ENCODE measurements at regions not wholly inside any gene's neighbourhood (a gene's known extent, or its start where the extent isn't known, plus 50 kb on each side); places are given as distances from the start of the nearest gene placed in this dataset.

DNA sequence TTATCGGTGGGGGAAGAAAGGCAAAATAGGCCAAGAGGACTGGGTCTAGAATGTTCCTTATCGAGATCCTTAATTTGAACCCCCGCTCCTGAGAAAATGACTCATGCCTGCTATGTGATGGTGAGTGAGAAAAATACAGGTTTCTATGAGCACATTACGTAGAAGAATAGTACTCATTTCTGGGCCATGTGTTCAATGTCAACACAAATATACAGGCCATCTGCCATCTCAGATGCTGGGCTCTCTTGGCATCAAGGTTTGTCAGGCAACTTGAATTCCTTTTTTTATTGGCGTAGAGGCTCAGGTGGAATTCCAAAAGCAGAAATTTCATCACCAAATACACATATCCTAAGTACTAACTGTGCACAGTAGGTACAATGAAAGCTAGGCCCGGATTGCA lies 81.4 kb upstream of the TRIM2 start:
- no peak for DNase-seq (ENCODE audit: insufficient read length)
- TF ChIP-seq TAF1 (IDR thresholded peaks at IDR 0.05; ENCODE audit: borderline replicate concordance, low read depth, low read length) (no peak), POLR2A (IDR thresholded peaks at IDR 0.05; ENCODE audit: low read depth, low read length) (no peak), POLR2AphosphoS5 (IDR thresholded peaks at IDR 0.05; ENCODE audit: low read depth, low read length) (no peak)
- no peak for FAIRE-seq

- no peak for DNase-seq (ENCODE audit: insufficient read length)
- no peak for TF ChIP-seq POLR2A (IDR thresholded peaks at IDR 0.05; ENCODE audit: low read depth, low read length)
- no peak for TF ChIP-seq TAF1 (IDR thresholded peaks at IDR 0.05; ENCODE audit: borderline replicate concordance, low read depth, low read length)
- TF ChIP-seq POLR2AphosphoS5 (IDR thresholded peaks at IDR 0.05; ENCODE audit: low read depth, low read length) = no peak
Observed at GRCh38 chr4:153126137-153126536, 78.1 kb upstream of the TRIM2 start.

DNA sequence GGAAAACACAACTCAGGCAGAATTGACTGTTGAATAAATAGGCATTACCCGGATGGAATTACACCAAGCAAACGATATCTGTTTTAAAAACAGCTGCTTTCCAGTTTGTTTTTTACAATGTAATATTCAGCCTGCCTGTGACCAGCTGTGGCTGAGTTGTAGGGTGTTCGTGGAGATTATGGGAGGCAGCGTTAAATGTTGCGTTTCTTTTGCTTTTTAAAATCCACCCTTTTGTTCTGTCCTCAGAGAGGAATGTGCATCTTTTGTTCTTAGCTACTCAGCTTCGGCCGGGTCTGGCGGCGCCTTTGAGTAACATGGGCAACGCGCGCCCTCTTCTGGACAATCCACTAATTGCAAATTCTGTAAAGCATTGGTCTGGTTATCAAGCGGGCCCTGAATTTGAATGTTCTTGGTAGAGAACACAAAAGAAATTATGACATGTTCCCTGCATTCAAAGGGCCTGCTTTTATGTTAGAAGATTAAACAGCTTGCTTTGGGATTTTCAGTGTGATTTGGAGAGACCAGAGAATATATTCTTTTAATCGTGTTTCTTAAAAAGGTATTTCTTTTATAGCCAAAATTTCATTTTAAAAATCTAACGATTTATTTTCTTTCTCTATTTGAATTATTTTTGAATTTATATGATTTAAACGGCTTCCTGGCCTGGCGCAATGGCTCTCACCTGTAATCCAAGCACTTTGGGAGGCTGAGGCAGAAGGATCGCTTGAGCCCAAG lies 76.3 kb upstream of the TRIM2 start:
- FAIRE-seq = peak; percentile 63
- no peak for DNase-seq (ENCODE audit: insufficient read length)
- TF ChIP-seq POLR2AphosphoS5 (IDR thresholded peaks at IDR 0.05; ENCODE audit: low read depth, low read length) (no peak), TAF1 (IDR thresholded peaks at IDR 0.05; ENCODE audit: borderline replicate concordance, low read depth, low read length) (no peak), POLR2A (IDR thresholded peaks at IDR 0.05; ENCODE audit: low read depth, low read length) (no peak)

More at GRCh38 chr4:153126137-153126536, 78.1 kb upstream of the TRIM2 start:
- FAIRE-seq = no peak

DNA sequence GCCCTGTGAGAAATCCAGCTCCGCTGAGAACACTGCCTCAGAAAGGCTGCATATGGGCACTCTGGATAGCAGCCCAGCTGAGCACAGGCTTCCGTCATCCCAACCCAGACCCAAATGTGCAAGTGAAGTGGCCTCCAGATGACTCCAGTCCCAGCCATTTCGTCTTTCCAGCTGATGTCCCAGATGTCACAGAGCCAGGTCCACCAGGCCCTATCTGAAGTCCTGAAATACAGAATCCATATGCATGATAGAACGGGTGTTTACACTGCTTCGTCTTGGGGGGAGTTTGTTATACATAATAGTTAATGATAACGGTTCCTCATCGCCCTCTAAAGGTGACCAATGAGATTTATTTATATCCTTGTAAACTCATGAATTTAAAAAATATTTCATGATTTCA lies 72.6 kb upstream of the TRIM2 start:
- FAIRE-seq (no peak), DNase-seq (ENCODE audit: insufficient read length) (no peak)
- no peak for TF ChIP-seq POLR2A (IDR thresholded peaks at IDR 0.05; ENCODE audit: low read depth, low read length)
- no peak for TF ChIP-seq POLR2AphosphoS5 (IDR thresholded peaks at IDR 0.05; ENCODE audit: low read depth, low read length)
- TF ChIP-seq TAF1 (IDR thresholded peaks at IDR 0.05; ENCODE audit: borderline replicate concordance, low read depth, low read length) = no peak

DNA sequence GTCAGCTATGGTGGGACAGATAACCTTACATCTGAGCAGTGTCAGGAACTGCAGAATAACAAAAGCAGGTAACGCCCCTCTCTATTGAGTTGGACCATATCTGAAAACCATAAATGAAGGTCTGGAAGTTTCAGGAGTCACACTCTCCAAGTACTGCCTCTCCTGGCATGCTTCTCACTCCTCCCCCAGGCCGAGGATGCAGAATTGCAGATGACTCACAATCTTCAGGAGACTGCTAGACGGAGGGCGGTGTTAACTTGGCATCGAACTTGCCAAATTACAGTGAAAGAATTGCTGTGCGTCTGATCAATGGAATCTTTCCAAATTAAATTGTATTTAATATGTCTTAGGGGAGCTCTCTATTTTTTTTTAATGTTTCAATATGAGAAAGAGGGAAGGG lies 67.1 kb upstream of the TRIM2 start:
- no peak for DNase-seq (ENCODE audit: insufficient read length)
- FAIRE-seq = no peak
- TF ChIP-seq POLR2A (IDR thresholded peaks at IDR 0.05; ENCODE audit: low read depth, low read length) (no peak), TAF1 (IDR thresholded peaks at IDR 0.05; ENCODE audit: borderline replicate concordance, low read depth, low read length) (no peak), POLR2AphosphoS5 (IDR thresholded peaks at IDR 0.05; ENCODE audit: low read depth, low read length) (no peak)

DNA sequence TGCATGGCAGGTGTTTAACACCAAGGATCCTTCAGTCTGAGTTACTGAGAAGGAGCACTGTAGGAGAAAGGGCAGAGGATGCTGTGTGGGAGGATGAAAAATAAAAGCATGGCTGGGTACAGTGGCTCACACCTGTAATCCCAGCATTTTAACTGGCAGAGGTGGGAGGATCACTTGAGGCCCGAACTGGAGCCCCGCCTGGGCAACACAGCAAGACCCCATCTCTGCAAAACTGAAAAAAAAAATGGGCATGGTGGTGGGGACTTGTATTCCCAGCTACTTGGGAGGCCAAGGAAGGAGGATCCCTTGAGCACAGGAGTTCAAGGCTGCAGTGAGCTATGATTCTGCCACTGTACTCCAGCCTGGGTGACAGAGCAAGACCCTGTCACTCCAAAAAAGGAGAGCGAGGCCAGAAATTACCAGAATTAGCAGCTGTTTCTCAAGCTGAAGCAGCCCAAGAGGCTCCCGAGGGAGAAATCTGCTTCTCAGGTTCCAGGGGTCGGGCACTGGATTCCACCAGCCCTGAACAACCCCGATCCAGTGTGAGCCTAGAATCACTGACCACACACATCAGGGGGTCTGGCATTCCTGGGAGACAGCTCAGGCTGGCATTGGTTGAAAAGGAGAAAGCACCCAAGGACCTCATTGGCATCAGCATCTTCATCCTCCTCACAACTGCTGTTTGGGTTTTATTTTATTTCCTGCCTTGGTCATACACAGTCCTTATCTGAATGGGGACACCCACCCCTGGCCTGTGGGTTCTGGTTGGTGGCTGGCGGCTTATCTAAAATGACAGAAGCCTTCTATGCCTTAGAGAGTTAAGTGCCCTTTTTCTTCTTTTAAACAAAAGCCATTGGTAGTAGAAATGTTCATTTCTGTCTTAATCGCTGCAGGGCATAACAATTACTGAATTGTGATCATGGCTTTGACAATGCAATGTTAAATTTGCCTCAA lies 66.3 kb upstream of the TRIM2 start:
- FAIRE-seq (no peak), DNase-seq (ENCODE audit: insufficient read length) (no peak)
- TF ChIP-seq POLR2A (IDR thresholded peaks at IDR 0.05; ENCODE audit: low read depth, low read length) = no peak
- TF ChIP-seq TAF1 (IDR thresholded peaks at IDR 0.05; ENCODE audit: borderline replicate concordance, low read depth, low read length) = no peak
- no peak for TF ChIP-seq POLR2AphosphoS5 (IDR thresholded peaks at IDR 0.05; ENCODE audit: low read depth, low read length)

- FAIRE-seq = no peak
- DNase-seq (ENCODE audit: insufficient read length) = no peak
Observed at GRCh38 chr4:153138736-153139135, 65.5 kb upstream of the TRIM2 start.

GRCh38 chr4:153140294-153140693 lies 63.9 kb upstream of the TRIM2 start:
- DNase-seq (ENCODE audit: insufficient read length) = no peak
- no peak for FAIRE-seq
- TF ChIP-seq TAF1 (IDR thresholded peaks at IDR 0.05; ENCODE audit: borderline replicate concordance, low read depth, low read length) (no peak), POLR2AphosphoS5 (IDR thresholded peaks at IDR 0.05; ENCODE audit: low read depth, low read length) (no peak), POLR2A (IDR thresholded peaks at IDR 0.05; ENCODE audit: low read depth, low read length) (no peak)

More at GRCh38 chr4:153138736-153139135, 65.5 kb upstream of the TRIM2 start:
- no peak for TF ChIP-seq POLR2A (IDR thresholded peaks at IDR 0.05; ENCODE audit: low read depth, low read length)

DNA sequence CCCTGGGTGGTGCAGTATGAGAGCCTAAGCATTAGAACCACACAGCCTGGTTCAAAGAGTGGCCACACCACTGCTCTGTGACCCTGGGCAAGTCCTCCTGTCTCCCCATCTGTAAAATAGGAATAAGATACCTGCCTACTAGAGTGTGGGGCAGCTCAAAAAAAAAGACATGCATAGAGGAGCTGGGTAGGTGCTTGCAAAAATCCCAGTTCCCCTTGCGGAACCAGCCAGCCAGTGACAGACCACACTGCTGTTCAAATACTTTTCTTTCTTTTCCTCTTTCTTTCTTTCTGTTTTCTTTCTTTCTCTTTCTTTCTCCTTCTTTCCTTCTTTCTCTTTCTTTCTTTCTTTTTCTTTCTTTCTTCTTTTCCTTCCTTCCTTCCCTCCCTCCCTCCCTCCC lies 63.0 kb upstream of the TRIM2 start:
- no peak for TF ChIP-seq TAF1 (IDR thresholded peaks at IDR 0.05; ENCODE audit: borderline replicate concordance, low read depth, low read length)
- TF ChIP-seq POLR2A (IDR thresholded peaks at IDR 0.05; ENCODE audit: low read depth, low read length) = no peak
- no peak for TF ChIP-seq POLR2AphosphoS5 (IDR thresholded peaks at IDR 0.05; ENCODE audit: low read depth, low read length)
- DNase-seq (ENCODE audit: insufficient read length) (no peak), FAIRE-seq (no peak)

DNA sequence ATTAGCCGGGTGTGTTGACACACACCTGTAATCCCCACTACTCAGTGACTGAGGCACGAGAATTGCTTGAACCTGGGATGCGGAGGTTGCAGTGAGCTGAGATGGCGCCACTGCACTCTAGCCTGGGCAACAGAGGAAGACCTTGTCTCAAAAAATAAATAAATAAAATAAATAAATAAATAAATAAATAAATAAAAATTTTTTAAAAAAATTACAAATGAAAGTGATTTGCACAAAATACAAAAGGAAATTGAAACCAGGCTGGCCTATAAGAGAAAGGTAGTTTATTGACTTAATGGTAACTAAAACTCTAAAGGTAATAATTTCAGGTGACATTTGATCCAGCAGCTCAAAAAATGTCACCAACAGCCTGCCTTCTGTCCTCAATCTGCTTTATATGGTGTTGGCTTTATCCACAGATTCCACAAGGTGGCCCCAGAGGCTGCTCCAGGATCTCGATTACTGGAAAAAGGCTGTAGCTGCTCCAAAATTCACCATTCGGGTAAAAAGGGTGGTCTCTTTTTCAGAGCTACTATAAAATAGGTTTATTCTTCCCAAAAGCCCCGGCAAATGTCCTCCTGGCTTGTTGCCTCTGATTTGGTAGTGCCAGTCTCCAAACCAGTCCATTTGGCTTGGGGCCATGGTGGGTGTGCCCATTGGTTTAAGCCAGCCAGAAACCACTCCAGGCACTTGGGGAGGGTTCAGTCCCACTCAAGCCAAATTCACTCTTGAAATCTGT lies 61.4 kb upstream of the TRIM2 start:
- FAIRE-seq (no peak), DNase-seq (ENCODE audit: insufficient read length) (no peak)
- TF ChIP-seq POLR2A (IDR thresholded peaks at IDR 0.05; ENCODE audit: low read depth, low read length) (no peak), TAF1 (IDR thresholded peaks at IDR 0.05; ENCODE audit: borderline replicate concordance, low read depth, low read length) (no peak), POLR2AphosphoS5 (IDR thresholded peaks at IDR 0.05; ENCODE audit: low read depth, low read length) (no peak)
